ENCODE measurements at regions not wholly inside any gene's neighbourhood (a gene's known extent, or its start where the extent isn't known, plus 50 kb on each side); places are given as distances from the start of the nearest gene placed in this dataset.

DNA sequence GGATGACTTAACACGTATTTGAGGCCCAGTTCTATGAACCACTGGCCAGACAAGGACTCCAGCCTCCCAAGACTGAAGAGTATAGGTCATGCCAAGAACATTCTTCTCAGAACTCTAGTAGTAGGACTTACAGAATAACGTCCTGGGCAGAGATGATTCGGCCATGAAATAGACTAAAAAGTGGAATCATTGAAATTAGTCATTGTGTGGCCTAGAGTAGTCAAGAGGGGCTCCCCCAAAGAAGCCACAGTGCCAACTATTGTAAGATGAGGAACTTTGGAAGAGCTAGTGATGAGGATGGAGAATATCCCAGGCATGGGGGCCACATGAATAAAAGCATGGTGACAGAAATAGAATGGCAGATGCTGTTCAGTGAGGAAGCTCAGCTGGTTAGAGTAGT is 101.1 kb downstream of the TRIB2 start:
- Mint-ChIP-seq H3K36me3 (no peaks in the 10 kb centered on the region), H3K4me3 (no peak overlapping the region), H3K27me3 (peaks cover 3 to 12% of the 10 kb centered on the region in 2 donors), H3K9me3 (no peaks in the 10 kb centered on the region), H3K27ac (no peak overlapping the region), H3K4me1 (peaks cover 48 to 64% (median 52%) of the 10 kb centered on the region in 3 donors)
- H3K27ac ChIP-seq (ENCODE audit: low read length): no peak overlapping the region
- H3K9me3 ChIP-seq: no peaks in the 10 kb centered on the region
- H3K4me1 ChIP-seq (ENCODE audit: control insufficient read depth in 1 of 2, extremely low read depth in 1 of 2, insufficient read depth in 2 of 2, low read length in 2 of 2): peaks cover 18 to 24% of the 10 kb centered on the region in 2 experiments
- WGBS (ENCODE audit: insufficient coverage): 41% methylated on average over 3 of the region's 3 CpGs
- POLR2A ChIA-PET: interaction anchor here in 1 of 2 donors (0.5 kb wide), 1 partner anchor 57 kb away, joined by 3 read pairs; no protein-coding TSS in a partner anchor
- ATAC-seq (replicated peaks in 1 of 4): no peak
- H3K27me3 ChIP-seq (replicated peaks in 1 of 2; ENCODE audit: control insufficient read depth in 2 of 2, extremely low read depth in 1 of 2, insufficient read depth in 2 of 2, low read length in 1 of 2): no peaks in the 10 kb centered on the region
- no peak for DNase-seq
- H3K36me3 ChIP-seq (ENCODE audit: control insufficient read depth in 2 of 2, extremely low read depth in 1 of 2, insufficient read depth in 1 of 2, low read length in 1 of 2): no peaks in the 10 kb centered on the region
- CTCF ChIA-PET: no interaction called here
- no peak overlapping the region for H3K4me3 ChIP-seq (ENCODE audit: control insufficient read depth in 1 of 2, extremely low read depth in 1 of 2, low read length in 1 of 2)

- no peak overlapping the region for H3K27ac Mint-ChIP-seq
- Histone ChIP-seq H3K36me3 (ENCODE audit: control insufficient read depth in 2 of 2, extremely low read depth in 1 of 2, insufficient read depth in 1 of 2, low read length in 1 of 2) (no peaks in the 10 kb centered on the region), H3K4me1 (ENCODE audit: control insufficient read depth in 1 of 2, extremely low read depth in 1 of 2, insufficient read depth in 2 of 2, low read length in 2 of 2) (peaks cover 18 to 24% of the 10 kb centered on the region in 2 experiments), H3K27ac (ENCODE audit: low read length) (no peak overlapping the region), H3K27me3 (replicated peaks in 1 of 2; ENCODE audit: control insufficient read depth in 2 of 2, extremely low read depth in 1 of 2, insufficient read depth in 2 of 2, low read length in 1 of 2) (no peaks in the 10 kb centered on the region), H3K4me3 (ENCODE audit: control insufficient read depth in 1 of 2, extremely low read depth in 1 of 2, low read length in 1 of 2) (no peak overlapping the region), H3K9me3 (no peaks in the 10 kb centered on the region)
- DNase-seq (no peak), ATAC-seq (replicated peaks in 1 of 4) (no peak)
- WGBS (ENCODE audit: insufficient coverage): 93% methylated on average over 3 of the region's 11 CpGs
- no peaks in the 10 kb centered on the region for H3K9me3 Mint-ChIP-seq
- H3K36me3 Mint-ChIP-seq: no peaks in the 10 kb centered on the region
- POLR2A ChIA-PET: no interaction called here
- CTCF ChIA-PET: no interaction called here
- peaks cover 3 to 12% of the 10 kb centered on the region in 2 donors for H3K27me3 Mint-ChIP-seq
- no peak overlapping the region for H3K4me3 Mint-ChIP-seq
- peaks cover 48 to 64% (median 52%) of the 10 kb centered on the region in 3 donors for H3K4me1 Mint-ChIP-seq
These were observed 101.8 kb downstream of the TRIB2 start for GRCh38 chr2:12818416-12819102.

- Mint-ChIP-seq H3K36me3 (no peaks in the 10 kb centered on the region), H3K9me3 (no peaks in the 10 kb centered on the region), H3K4me1 (peaks cover 48 to 64% (median 52%) of the 10 kb centered on the region in 3 donors), H3K27ac (no peak overlapping the region), H3K27me3 (peaks cover 4 to 12% of the 10 kb centered on the region in 2 donors), H3K4me3 (peak overlapping the region in 1 of 3 donors; percentile 16)
- POLR2A ChIA-PET: no interaction called here
- no peaks in the 10 kb centered on the region for H3K36me3 ChIP-seq (ENCODE audit: control insufficient read depth in 2 of 2, extremely low read depth in 1 of 2, insufficient read depth in 1 of 2, low read length in 1 of 2)
- no peaks in the 10 kb centered on the region for H3K9me3 ChIP-seq
- WGBS (ENCODE audit: insufficient coverage): 100% methylated on average over 2 of the region's 3 CpGs
- H3K4me3 ChIP-seq (ENCODE audit: control insufficient read depth in 1 of 2, extremely low read depth in 1 of 2, low read length in 1 of 2): no peak overlapping the region
- no peaks in the 10 kb centered on the region for H3K27me3 ChIP-seq (replicated peaks in 1 of 2; ENCODE audit: control insufficient read depth in 2 of 2, extremely low read depth in 1 of 2, insufficient read depth in 2 of 2, low read length in 1 of 2)
- no peak for ATAC-seq (replicated peaks in 1 of 4)
- DNase-seq: no peak
- no peak overlapping the region for H3K27ac ChIP-seq (ENCODE audit: low read length)
- peaks cover 18 to 24% of the 10 kb centered on the region in 2 experiments for H3K4me1 ChIP-seq (ENCODE audit: control insufficient read depth in 1 of 2, extremely low read depth in 1 of 2, insufficient read depth in 2 of 2, low read length in 2 of 2)
- CTCF ChIA-PET: no interaction called here
These were observed 102.4 kb downstream of the TRIB2 start for GRCh38 chr2:12819103-12819475.

GRCh38 chr2:12819721-12820120 is 103.0 kb downstream of the TRIB2 start:
- no CpG with 5 or more reads among the region's 3 CpGs for WGBS (ENCODE audit: insufficient coverage)
- Histone ChIP-seq H3K27me3 (replicated peaks in 1 of 2; ENCODE audit: control insufficient read depth in 2 of 2, extremely low read depth in 1 of 2, insufficient read depth in 2 of 2, low read length in 1 of 2) (peaks cover 0 to 5% of the 10 kb centered on the region in 2 experiments), H3K4me1 (ENCODE audit: control insufficient read depth in 1 of 2, extremely low read depth in 1 of 2, insufficient read depth in 2 of 2, low read length in 2 of 2) (peaks cover 18 to 24% of the 10 kb centered on the region in 2 experiments), H3K4me3 (ENCODE audit: control insufficient read depth in 1 of 2, extremely low read depth in 1 of 2, low read length in 1 of 2) (no peak overlapping the region), H3K36me3 (ENCODE audit: control insufficient read depth in 2 of 2, extremely low read depth in 1 of 2, insufficient read depth in 1 of 2, low read length in 1 of 2) (no peaks in the 10 kb centered on the region), H3K27ac (ENCODE audit: low read length) (no peak overlapping the region), H3K9me3 (no peaks in the 10 kb centered on the region)
- H3K27ac Mint-ChIP-seq: no peak overlapping the region
- DNase-seq (no peak), ATAC-seq (replicated peaks in 1 of 4) (no peak)
- ChIA-PET CTCF (interaction anchor here in 1 of 2 donors (0.6 kb wide), 1 partner anchor 187 kb away, joined by 3 read pairs; no protein-coding TSS in a partner anchor), POLR2A (no interaction called here)
- no peaks in the 10 kb centered on the region for H3K9me3 Mint-ChIP-seq
- peaks cover 4 to 12% of the 10 kb centered on the region in 2 donors for H3K27me3 Mint-ChIP-seq
- H3K36me3 Mint-ChIP-seq: no peaks in the 10 kb centered on the region
- H3K4me1 Mint-ChIP-seq: peaks cover 48 to 64% (median 52%) of the 10 kb centered on the region in 3 donors
- H3K4me3 Mint-ChIP-seq: peak overlapping the region in 1 of 3 donors; percentile 16

GRCh38 chr2:12821656-12822055 is 104.9 kb downstream of the TRIB2 start:
- Histone ChIP-seq H3K36me3 (ENCODE audit: control insufficient read depth in 2 of 2, extremely low read depth in 1 of 2, insufficient read depth in 1 of 2, low read length in 1 of 2) (no peaks in the 10 kb centered on the region), H3K27me3 (replicated peaks in 1 of 2; ENCODE audit: control insufficient read depth in 2 of 2, extremely low read depth in 1 of 2, insufficient read depth in 2 of 2, low read length in 1 of 2) (peaks cover 0 to 6% of the 10 kb centered on the region in 2 experiments), H3K4me3 (ENCODE audit: control insufficient read depth in 1 of 2, extremely low read depth in 1 of 2, low read length in 1 of 2) (no peak overlapping the region), H3K27ac (ENCODE audit: low read length) (no peak overlapping the region), H3K4me1 (ENCODE audit: control insufficient read depth in 1 of 2, extremely low read depth in 1 of 2, insufficient read depth in 2 of 2, low read length in 2 of 2) (peaks cover 13 to 16% of the 10 kb centered on the region in 2 experiments), H3K9me3 (no peaks in the 10 kb centered on the region)
- WGBS (ENCODE audit: insufficient coverage): 45% methylated on average over 1 of the region's 1 CpG
- H3K27me3 Mint-ChIP-seq: peaks cover 4 to 12% of the 10 kb centered on the region in 2 donors
- no peaks in the 10 kb centered on the region for H3K36me3 Mint-ChIP-seq
- no peak overlapping the region for H3K27ac Mint-ChIP-seq
- ATAC-seq (replicated peaks in 1 of 4) (no peak), DNase-seq (no peak)
- no peaks in the 10 kb centered on the region for H3K9me3 Mint-ChIP-seq
- H3K4me1 Mint-ChIP-seq: peaks cover 35 to 53% (median 38%) of the 10 kb centered on the region in 3 donors
- no peak overlapping the region for H3K4me3 Mint-ChIP-seq
- POLR2A ChIA-PET: no interaction called here
- CTCF ChIA-PET: no interaction called here

DNA sequence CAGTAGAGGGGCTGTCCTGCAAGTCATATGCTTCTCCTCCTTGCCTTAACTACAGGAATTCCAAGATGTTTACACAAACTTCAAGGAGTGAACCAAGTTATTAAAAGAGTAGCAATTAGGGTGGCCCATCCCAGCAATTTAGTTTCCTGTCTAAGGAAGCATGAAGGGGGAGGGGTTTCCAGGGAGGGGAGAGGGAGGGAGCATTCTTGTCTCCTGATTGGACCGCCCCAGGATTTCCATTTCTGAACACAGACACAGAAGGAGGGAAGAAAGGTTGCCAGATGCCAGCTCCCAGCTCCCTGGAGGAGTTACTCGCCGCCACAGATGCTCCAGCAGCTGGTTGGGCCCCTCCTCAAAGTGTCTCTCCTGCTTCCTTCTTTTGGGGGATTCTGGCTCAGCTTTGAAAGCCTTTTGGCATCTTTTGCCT is 107.6 kb downstream of the TRIB2 start:
- H3K9me3 Mint-ChIP-seq: no peaks in the 10 kb centered on the region
- no peak overlapping the region for H3K27ac Mint-ChIP-seq
- Histone ChIP-seq H3K4me3 (ENCODE audit: control insufficient read depth in 1 of 2, extremely low read depth in 1 of 2, low read length in 1 of 2) (no peak overlapping the region), H3K9me3 (no peaks in the 10 kb centered on the region), H3K27ac (ENCODE audit: low read length) (no peak overlapping the region), H3K4me1 (ENCODE audit: control insufficient read depth in 1 of 2, extremely low read depth in 1 of 2, insufficient read depth in 2 of 2, low read length in 2 of 2) (peaks cover 0 to 4% of the 10 kb centered on the region in 2 experiments), H3K36me3 (ENCODE audit: control insufficient read depth in 2 of 2, extremely low read depth in 1 of 2, insufficient read depth in 1 of 2, low read length in 1 of 2) (no peaks in the 10 kb centered on the region), H3K27me3 (replicated peaks in 1 of 2; ENCODE audit: control insufficient read depth in 2 of 2, extremely low read depth in 1 of 2, insufficient read depth in 2 of 2, low read length in 1 of 2) (peaks cover 0 to 6% of the 10 kb centered on the region in 2 experiments)
- CTCF ChIA-PET: no interaction called here
- H3K4me1 Mint-ChIP-seq: peaks cover 13 to 27% (median 14%) of the 10 kb centered on the region in 3 donors
- POLR2A ChIA-PET: no interaction called here
- no peak overlapping the region for H3K4me3 Mint-ChIP-seq
- H3K27me3 Mint-ChIP-seq: peaks cover 4 to 12% of the 10 kb centered on the region in 2 donors
- ATAC-seq (replicated peaks in 1 of 4) (no peak), DNase-seq (no peak)
- H3K36me3 Mint-ChIP-seq: no peaks in the 10 kb centered on the region
- 100% methylated on average over 2 of the region's 3 CpGs for WGBS (ENCODE audit: insufficient coverage)

Data from T-cell (primary cell).